WTC11 (cell line): ENCODE measurements at regions not wholly inside any gene's neighbourhood (a gene's known extent, or its start where the extent isn't known, plus 50 kb on each side); places are given as distances from the start of the nearest gene placed in this dataset.

ENCODE experiments used
- ATAC-seq: fragments of 200-7000 bp; cut with Tn5 transposase; 2 replicates; pipeline ENCODE4 v1.10.0; 2021; ENCODE audit warnings: mild to moderate bottlenecking, moderate library complexity
- CTCF ChIA-PET: fragments of 300-600 bp; sonication (Branson Sonifier 250); formaldehyde crosslinking; loops from one replicate; lab custom pipeline; 2021; ENCODE audit warnings: antibody characterized with exemption; lab: Charles Lee
- POLR2A ChIA-PET: fragments of 350-600 bp; sonication (Branson Sonifier 250); formaldehyde crosslinking; loops from one replicate; lab custom pipeline; 2021; ENCODE audit warnings: antibody characterized with exemption; lab: Charles Lee
- DNase-seq: peaks from one replicate; pipeline ENCODE4 v3.0.0; 2021; ENCODE audit warnings: low spot score
- H3K27ac Mint-ChIP-seq: 2 replicates; pipeline ENCODE4 v1.8.0; 2021; ENCODE audit warnings: mixed read lengths
- H3K27me3 Mint-ChIP-seq: 2 replicates; pipeline ENCODE4 v1.8.0; 2021; ENCODE audit warnings: low read depth, mild to moderate bottlenecking, moderate library complexity, mixed read lengths
- H3K36me3 Mint-ChIP-seq: 2 replicates; pipeline ENCODE4 v1.8.0; 2021; ENCODE audit warnings: mixed read lengths
- H3K4me1 Mint-ChIP-seq: 2 replicates; pipeline ENCODE4 v1.8.0; 2022; ENCODE audit warnings: mixed read lengths
- H3K4me3 Mint-ChIP-seq: 2 replicates; pipeline ENCODE4 v1.8.0; 2021; ENCODE audit warnings: mild to moderate bottlenecking, moderate library complexity, mixed read lengths
- H3K9me3 Mint-ChIP-seq: 2 replicates; pipeline ENCODE4 v1.8.0; 2021; ENCODE audit warnings: mixed read lengths
- CREM ChIP-seq: sonication (generic); formaldehyde crosslinking; IDR thresholded peaks from 2 replicates; pipeline ENCODE4 v1.8.1; 2022; ENCODE audit warnings: mild to moderate bottlenecking, missing genetic modification reagents, moderate library complexity
- CTCF ChIP-seq: fragments of 200-600 bp; IDR thresholded peaks from 2 replicates; pipeline ENCODE4 v1.8.0; 2022; ENCODE audit warnings: antibody characterized with exemption
- FOXK1 ChIP-seq: sonication (generic); formaldehyde crosslinking; IDR thresholded peaks from 2 replicates; pipeline ENCODE4 v1.8.0; 2022; ENCODE audit warnings: mild to moderate bottlenecking, moderate library complexity, missing genetic modification reagents
- HMGA2 ChIP-seq: fragments of 250-450 bp; sonication (Bioruptor Pico); IDR thresholded peaks from 2 replicates; pipeline ENCODE4 v1.4.0; 2021; ENCODE audit warnings: mild to moderate bottlenecking, moderate library complexity
- HMGXB4 ChIP-seq: sonication (generic); formaldehyde crosslinking; IDR thresholded peaks from 2 replicates; pipeline ENCODE4 v1.8.1; 2023; ENCODE audit warnings: mild to moderate bottlenecking, moderate library complexity, missing genetic modification reagents
- JAZF1 ChIP-seq: fragments of 250-450 bp; sonication (Bioruptor Pico); IDR thresholded peaks from 2 replicates; pipeline ENCODE4 v1.9.0; 2021; ENCODE audit warnings: moderate library complexity, mild to moderate bottlenecking, inconsistent platforms
- JUN ChIP-seq: sonication (generic); formaldehyde crosslinking; IDR thresholded peaks from 2 replicates; pipeline ENCODE4 v1.8.0; 2023; ENCODE audit warnings: mild to moderate bottlenecking, missing genetic modification reagents
- MYBL2 ChIP-seq: sonication (generic); formaldehyde crosslinking; IDR thresholded peaks from 2 replicates; pipeline ENCODE4 v1.8.1; 2023; ENCODE audit warnings: mild to moderate bottlenecking, moderate library complexity, missing genetic modification reagents
- NFE2L1 ChIP-seq: sonication (generic); formaldehyde crosslinking; IDR thresholded peaks from 2 replicates; pipeline ENCODE4 v1.8.1; 2023; ENCODE audit warnings: missing genetic modification reagents
- NR3C1 ChIP-seq: sonication (generic); formaldehyde crosslinking; conservative IDR thresholded peaks from 2 replicates; pipeline ENCODE4 v1.8.1; 2023; ENCODE audit warnings: low read depth, mild to moderate bottlenecking, missing genetic modification reagents
- TEAD4 ChIP-seq: sonication (generic); formaldehyde crosslinking; IDR thresholded peaks from 2 replicates; pipeline ENCODE4 v1.8.0; 2022; ENCODE audit warnings: mild to moderate bottlenecking, missing genetic modification reagents
- USF1 ChIP-seq: sonication (generic); formaldehyde crosslinking; IDR thresholded peaks from 2 replicates; pipeline ENCODE4 v1.8.0; 2022; ENCODE audit warnings: mild to moderate bottlenecking, missing genetic modification reagents
- ZBTB21 ChIP-seq: sonication (generic); formaldehyde crosslinking; IDR thresholded peaks from 2 replicates; pipeline ENCODE4 v1.8.1; 2023; ENCODE audit warnings: mild to moderate bottlenecking, missing genetic modification reagents, borderline replicate concordance
- ZNF416 ChIP-seq: fragments of 250-450 bp; sonication (Bioruptor Pico); IDR thresholded peaks from 2 replicates; pipeline ENCODE4 v1.9.0; 2021; ENCODE audit warnings: mild to moderate bottlenecking, inconsistent platforms
- ZNF425 ChIP-seq: fragments of 250-450 bp; sonication (Bioruptor Pico); conservative IDR thresholded peaks from 2 replicates; pipeline ENCODE4 v1.9.0; 2021; ENCODE audit warnings: mild to moderate bottlenecking
- ZNF671 ChIP-seq: fragments of 250-450 bp; sonication (Bioruptor Pico); IDR thresholded peaks from 2 replicates; pipeline ENCODE4 v1.8.0; 2021; ENCODE audit warnings: mild to moderate bottlenecking
- TF ChIP-seq, protein P1 (sequence below): sonication (generic); formaldehyde crosslinking; IDR thresholded peaks from 2 replicates; pipeline ENCODE4 v1.8.1; 2023; ENCODE audit warnings: mild to moderate bottlenecking, missing genetic modification reagents, moderate library complexity
- TF ChIP-seq, protein P2 (sequence below): sonication (generic); formaldehyde crosslinking; conservative IDR thresholded peaks from 2 replicates; pipeline ENCODE4 v1.8.1; 2022; ENCODE audit warnings: mild to moderate bottlenecking, missing genetic modification reagents
- TF ChIP-seq, protein P3 (sequence below): sonication (generic); formaldehyde crosslinking; IDR thresholded peaks from 2 replicates; pipeline ENCODE4 v1.8.0; 2023; ENCODE audit warnings: missing genetic modification reagents, mild to moderate bottlenecking, borderline replicate concordance

GRCh38 chr4:151922811-151923210 lies 162.0 kb upstream of the GATB start:
- peaks cover 20% of the 10 kb centered on the region for H3K9me3 Mint-ChIP-seq
- no peaks in the 10 kb centered on the region for H3K27me3 Mint-ChIP-seq
- H3K27ac Mint-ChIP-seq: no peak overlapping the region
- no peak for ATAC-seq
- peaks cover 1% of the 10 kb centered on the region for H3K4me1 Mint-ChIP-seq
- TF ChIP-seq NFE2L1 (no peak), ZNF425 (CRISPR knock-in tag) (no peak), FOXK1 (CRISPR knock-in tag) (no peak), USF1 (no peak), JUN (CRISPR knock-in tag) (no peak), TEAD4 (CRISPR knock-in tag) (no peak), HMGA2 (CRISPR knock-in tag) (no peak), CTCF (no peak), ZNF416 (no peak), CREM (CRISPR knock-in tag) (no peak)
- TF ChIP-seq, protein P1, sequence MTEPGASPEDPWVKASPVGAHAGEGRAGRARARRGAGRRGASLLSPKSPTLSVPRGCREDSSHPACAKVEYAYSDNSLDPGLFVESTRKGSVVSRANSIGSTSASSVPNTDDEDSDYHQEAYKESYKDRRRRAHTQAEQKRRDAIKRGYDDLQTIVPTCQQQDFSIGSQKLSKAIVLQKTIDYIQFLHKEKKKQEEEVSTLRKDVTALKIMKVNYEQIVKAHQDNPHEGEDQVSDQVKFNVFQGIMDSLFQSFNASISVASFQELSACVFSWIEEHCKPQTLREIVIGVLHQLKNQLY (CRISPR knock-in tag): no peak
- TF ChIP-seq, all 79 proteins: peak for 0
- ChIA-PET POLR2A (no interaction called here), CTCF (no interaction called here)
- Mint-ChIP-seq H3K4me3 (no peak overlapping the region), H3K36me3 (no peaks in the 10 kb centered on the region)
- no peak for DNase-seq

DNA sequence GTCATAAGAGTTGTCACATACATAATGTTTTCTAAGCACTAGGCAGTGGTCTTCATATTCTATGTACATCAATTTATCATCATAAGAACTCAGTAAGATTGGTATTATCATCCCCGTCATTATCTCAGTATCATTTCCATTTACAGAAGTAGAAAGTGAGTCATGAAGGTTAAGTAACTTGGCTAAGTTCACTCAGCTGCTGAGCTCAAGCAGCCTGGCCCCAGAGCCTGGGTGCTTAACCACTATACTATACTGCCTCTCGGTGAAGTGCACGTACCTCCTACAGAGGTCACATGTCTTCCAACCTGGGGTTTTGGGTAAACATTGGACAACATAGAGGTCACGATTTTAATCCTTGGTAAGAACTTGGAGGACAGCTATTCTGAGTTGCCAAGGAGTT lies 161.5 kb upstream of the GATB start:
- DNase-seq (no peak), ATAC-seq (no peak)
- Mint-ChIP-seq H3K36me3 (no peaks in the 10 kb centered on the region), H3K4me1 (peaks cover 6% of the 10 kb centered on the region), H3K4me3 (no peak overlapping the region), H3K9me3 (peaks cover 20% of the 10 kb centered on the region), H3K27ac (no peak overlapping the region), H3K27me3 (no peaks in the 10 kb centered on the region)
- ChIA-PET POLR2A (interaction anchor here (0.6 kb wide), 1 partner anchor 858 kb away, joined by 5 read pairs; no protein-coding TSS in a partner anchor), CTCF (no interaction called here)
- TF ChIP-seq ZNF671 (CRISPR knock-in tag): no peak
- TF ChIP-seq, protein P2, sequence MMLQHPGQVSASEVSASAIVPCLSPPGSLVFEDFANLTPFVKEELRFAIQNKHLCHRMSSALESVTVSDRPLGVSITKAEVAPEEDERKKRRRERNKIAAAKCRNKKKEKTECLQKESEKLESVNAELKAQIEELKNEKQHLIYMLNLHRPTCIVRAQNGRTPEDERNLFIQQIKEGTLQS (CRISPR knock-in tag): no peak
- TF ChIP-seq MYBL2 (CRISPR knock-in tag): no peak
- TF ChIP-seq CREM (CRISPR knock-in tag): no peak
- TF ChIP-seq, protein P3, sequence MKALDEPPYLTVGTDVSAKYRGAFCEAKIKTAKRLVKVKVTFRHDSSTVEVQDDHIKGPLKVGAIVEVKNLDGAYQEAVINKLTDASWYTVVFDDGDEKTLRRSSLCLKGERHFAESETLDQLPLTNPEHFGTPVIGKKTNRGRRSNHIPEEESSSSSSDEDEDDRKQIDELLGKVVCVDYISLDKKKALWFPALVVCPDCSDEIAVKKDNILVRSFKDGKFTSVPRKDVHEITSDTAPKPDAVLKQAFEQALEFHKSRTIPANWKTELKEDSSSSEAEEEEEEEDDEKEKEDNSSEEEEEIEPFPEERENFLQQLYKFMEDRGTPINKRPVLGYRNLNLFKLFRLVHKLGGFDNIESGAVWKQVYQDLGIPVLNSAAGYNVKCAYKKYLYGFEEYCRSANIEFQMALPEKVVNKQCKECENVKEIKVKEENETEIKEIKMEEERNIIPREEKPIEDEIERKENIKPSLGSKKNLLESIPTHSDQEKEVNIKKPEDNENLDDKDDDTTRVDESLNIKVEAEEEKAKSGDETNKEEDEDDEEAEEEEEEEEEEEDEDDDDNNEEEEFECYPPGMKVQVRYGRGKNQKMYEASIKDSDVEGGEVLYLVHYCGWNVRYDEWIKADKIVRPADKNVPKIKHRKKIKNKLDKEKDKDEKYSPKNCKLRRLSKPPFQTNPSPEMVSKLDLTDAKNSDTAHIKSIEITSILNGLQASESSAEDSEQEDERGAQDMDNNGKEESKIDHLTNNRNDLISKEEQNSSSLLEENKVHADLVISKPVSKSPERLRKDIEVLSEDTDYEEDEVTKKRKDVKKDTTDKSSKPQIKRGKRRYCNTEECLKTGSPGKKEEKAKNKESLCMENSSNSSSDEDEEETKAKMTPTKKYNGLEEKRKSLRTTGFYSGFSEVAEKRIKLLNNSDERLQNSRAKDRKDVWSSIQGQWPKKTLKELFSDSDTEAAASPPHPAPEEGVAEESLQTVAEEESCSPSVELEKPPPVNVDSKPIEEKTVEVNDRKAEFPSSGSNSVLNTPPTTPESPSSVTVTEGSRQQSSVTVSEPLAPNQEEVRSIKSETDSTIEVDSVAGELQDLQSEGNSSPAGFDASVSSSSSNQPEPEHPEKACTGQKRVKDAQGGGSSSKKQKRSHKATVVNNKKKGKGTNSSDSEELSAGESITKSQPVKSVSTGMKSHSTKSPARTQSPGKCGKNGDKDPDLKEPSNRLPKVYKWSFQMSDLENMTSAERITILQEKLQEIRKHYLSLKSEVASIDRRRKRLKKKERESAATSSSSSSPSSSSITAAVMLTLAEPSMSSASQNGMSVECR (CRISPR knock-in tag): no peak
- no peak for TF ChIP-seq NFE2L1
- TF ChIP-seq ZBTB21 (CRISPR knock-in tag): no peak
- no peak for TF ChIP-seq NR3C1
- TF ChIP-seq HMGXB4 (CRISPR knock-in tag): no peak
- no peak for TF ChIP-seq JAZF1 (CRISPR knock-in tag)
